Smooth muscle cell (in vitro differentiated cells): ENCODE measurements at regions not wholly inside any gene's neighbourhood (a gene's known extent, or its start where the extent isn't known, plus 50 kb on each side); places are given as distances from the start of the nearest gene placed in this dataset.
"Not testable (repeated sequence)": the region's sequence is repeated elsewhere in the genome, so short reads cannot be mapped to it uniquely, and the experiment has no call there.

ENCODE experiments used
- DNase-seq: peaks from one replicate; lab custom pipeline; 2025; ENCODE audit not compliant: unreplicated experiment; lab: John Stamatoyannopoulos, UW
- H2AFZ ChIP-seq: fragments of 200-600 bp; sonication (generic); 2 replicates; pipeline ENCODE4 v1.6.0; 2016; ENCODE audit warnings: antibody characterized with exemption, low read depth, mild to moderate bottlenecking
- H3F3A ChIP-seq: fragments of 200-600 bp; sonication (generic); 2 replicates; pipeline ENCODE4 v1.6.0; 2017; ENCODE audit warnings: antibody characterized with exemption, low read depth
- H3K27ac ChIP-seq: fragments of 200-600 bp; sonication (generic); 2 replicates; pipeline ENCODE4 v1.5.1; 2016; ENCODE audit warnings: low read depth, mild to moderate bottlenecking
- H3K27me3 ChIP-seq: fragments of 200-600 bp; sonication (generic); 2 replicates; pipeline ENCODE4 v1.6.1; 2016; ENCODE audit warnings: low read depth, mild to moderate bottlenecking
- H3K36me3 ChIP-seq: fragments of 200-600 bp; sonication (generic); 2 replicates; pipeline ENCODE4 v1.5.1; 2016; ENCODE audit warnings: low read depth
- H3K4me1 ChIP-seq: fragments of 200-600 bp; sonication (generic); 2 replicates; pipeline ENCODE4 v1.5.1; 2016; ENCODE audit warnings: low read depth
- H3K4me2 ChIP-seq: fragments of 200-600 bp; sonication (generic); 2 replicates; pipeline ENCODE4 v1.6.0; 2016; ENCODE audit warnings: mild to moderate bottlenecking
- H3K4me3 ChIP-seq: fragments of 200-600 bp; sonication (generic); 2 replicates; pipeline ENCODE4 v1.5.1; 2016; ENCODE audit warnings: mild to moderate bottlenecking
- H3K79me2 ChIP-seq: fragments of 200-600 bp; sonication (generic); 2 replicates; pipeline ENCODE4 v1.6.0; 2016; ENCODE audit warnings: low read depth, mild to moderate bottlenecking
- H3K9ac ChIP-seq: fragments of 200-600 bp; sonication (generic); 2 replicates; pipeline ENCODE4 v1.6.0; 2016; ENCODE audit warnings: low read depth
- H3K9me3 ChIP-seq: fragments of 200-600 bp; sonication (generic); replicated peaks from 2 replicates; pipeline ENCODE4 v1.5.1; 2016; ENCODE audit warnings: low read depth
- H4K20me1 ChIP-seq: fragments of 200-600 bp; sonication (generic); 2 replicates; pipeline ENCODE4 v1.6.0; 2016; ENCODE audit warnings: low read depth
- WGBS: methylation state at CpG from one replicate; pipeline ENCODE4 v1.1.7; 2016; ENCODE audit warnings: low lambda C conversion rate; 5-methylcytosine and 5-hydroxymethylcytosine counted together
- TF ChIP-seq, protein P1 (sequence below): fragments of 200-600 bp; sonication (generic); IDR thresholded peaks from 2 replicates; pipeline ENCODE4 v1.5.1; 2017; ENCODE audit warnings: borderline replicate concordance, mild to moderate bottlenecking, antibody characterized with exemption; ENCODE audit not compliant: insufficient read depth, poor library complexity, severe bottlenecking

DNA sequence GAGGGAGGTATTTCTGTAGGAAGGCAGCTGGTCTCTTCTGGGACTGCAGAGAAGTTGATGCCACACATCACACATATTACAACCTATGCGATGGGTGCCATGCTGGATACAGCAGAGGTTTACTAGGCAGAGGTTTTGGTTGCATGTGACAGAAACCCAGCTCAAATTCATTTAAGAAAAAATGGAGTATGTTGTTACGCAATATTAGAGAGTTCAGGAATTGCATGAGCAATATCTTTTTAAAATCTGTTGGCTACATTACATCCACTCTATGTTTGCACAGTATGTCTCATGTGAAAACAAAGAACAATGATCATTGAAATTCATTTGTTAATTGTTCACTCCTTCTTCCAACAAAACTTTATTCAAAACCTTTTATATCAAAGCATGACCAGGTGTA, 425.2 kb downstream of the RWDD3 start:
- no peak overlapping the region for H3K27ac ChIP-seq
- H3K79me2 ChIP-seq = no peaks in the 10 kb centered on the region
- no peak overlapping the region for H2AFZ ChIP-seq
- WGBS = 94% methylated on average over 2 of the region's 2 CpGs
- no peaks in the 10 kb centered on the region for H4K20me1 ChIP-seq
- no peak overlapping the region for H3K9ac ChIP-seq
- no peaks in the 10 kb centered on the region for H3K27me3 ChIP-seq
- H3K36me3 ChIP-seq = no peaks in the 10 kb centered on the region
- no peaks in the 10 kb centered on the region for H3K4me1 ChIP-seq
- H3F3A ChIP-seq = no peaks in the 10 kb centered on the region
- TF ChIP-seq, protein P1, sequence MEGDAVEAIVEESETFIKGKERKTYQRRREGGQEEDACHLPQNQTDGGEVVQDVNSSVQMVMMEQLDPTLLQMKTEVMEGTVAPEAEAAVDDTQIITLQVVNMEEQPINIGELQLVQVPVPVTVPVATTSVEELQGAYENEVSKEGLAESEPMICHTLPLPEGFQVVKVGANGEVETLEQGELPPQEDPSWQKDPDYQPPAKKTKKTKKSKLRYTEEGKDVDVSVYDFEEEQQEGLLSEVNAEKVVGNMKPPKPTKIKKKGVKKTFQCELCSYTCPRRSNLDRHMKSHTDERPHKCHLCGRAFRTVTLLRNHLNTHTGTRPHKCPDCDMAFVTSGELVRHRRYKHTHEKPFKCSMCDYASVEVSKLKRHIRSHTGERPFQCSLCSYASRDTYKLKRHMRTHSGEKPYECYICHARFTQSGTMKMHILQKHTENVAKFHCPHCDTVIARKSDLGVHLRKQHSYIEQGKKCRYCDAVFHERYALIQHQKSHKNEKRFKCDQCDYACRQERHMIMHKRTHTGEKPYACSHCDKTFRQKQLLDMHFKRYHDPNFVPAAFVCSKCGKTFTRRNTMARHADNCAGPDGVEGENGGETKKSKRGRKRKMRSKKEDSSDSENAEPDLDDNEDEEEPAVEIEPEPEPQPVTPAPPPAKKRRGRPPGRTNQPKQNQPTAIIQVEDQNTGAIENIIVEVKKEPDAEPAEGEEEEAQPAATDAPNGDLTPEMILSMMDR = no peak
- no peak overlapping the region for H3K4me3 ChIP-seq
- H3K4me2 ChIP-seq = no peak overlapping the region
- DNase-seq = no peak
- H3K9me3 ChIP-seq = no peaks in the 10 kb centered on the region

DNA sequence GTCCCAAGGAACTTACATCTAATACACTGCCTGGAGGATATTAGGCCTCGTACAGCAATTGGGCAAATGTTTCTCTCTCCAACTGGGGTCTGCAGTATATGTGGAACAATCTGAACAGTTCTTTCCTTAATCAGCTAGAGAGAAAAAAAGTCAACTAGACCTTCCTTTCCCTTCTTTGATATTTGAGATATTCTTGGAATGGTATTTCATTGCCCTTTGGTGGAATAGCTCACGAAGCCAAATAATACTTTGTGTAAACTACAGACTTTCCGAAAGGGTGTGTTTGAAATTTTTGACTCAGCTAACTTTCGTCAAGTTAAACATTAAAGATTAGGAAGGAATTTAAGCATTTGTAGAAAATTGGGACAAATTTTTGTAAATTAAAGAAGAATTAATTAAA, 425.6 kb downstream of the RWDD3 start:
- H2AFZ ChIP-seq = no peak overlapping the region
- WGBS = 64% methylated on average over 4 of the region's 4 CpGs
- H3F3A ChIP-seq = no peaks in the 10 kb centered on the region
- H3K4me3 ChIP-seq = no peak overlapping the region
- no peak overlapping the region for H3K27ac ChIP-seq
- H3K79me2 ChIP-seq = no peaks in the 10 kb centered on the region
- no peaks in the 10 kb centered on the region for H3K9me3 ChIP-seq
- no peak for DNase-seq
- H3K4me1 ChIP-seq = no peaks in the 10 kb centered on the region
- no peaks in the 10 kb centered on the region for H4K20me1 ChIP-seq
- H3K4me2 ChIP-seq = no peak overlapping the region
- H3K27me3 ChIP-seq = no peaks in the 10 kb centered on the region
- no peaks in the 10 kb centered on the region for H3K36me3 ChIP-seq
- TF ChIP-seq, protein P1 = no peak
- H3K9ac ChIP-seq = no peak overlapping the region

- TF ChIP-seq, protein P1 = no peak
- Histone ChIP-seq H3K27ac (no peak overlapping the region), H3K4me1 (no peaks in the 10 kb centered on the region), H4K20me1 (no peaks in the 10 kb centered on the region), H3K27me3 (no peaks in the 10 kb centered on the region), H3F3A (no peaks in the 10 kb centered on the region), H3K79me2 (no peaks in the 10 kb centered on the region), H3K9me3 (no peaks in the 10 kb centered on the region), H3K9ac (no peak overlapping the region), H3K4me2 (no peak overlapping the region), H3K36me3 (no peaks in the 10 kb centered on the region), H2AFZ (no peak overlapping the region), H3K4me3 (no peak overlapping the region)
- DNase-seq = no peak
- WGBS = 63% methylated on average over 2 of the region's 2 CpGs
Observed at GRCh38 chr1:95660736-95661135, 426.7 kb downstream of the RWDD3 start.

GRCh38 chr1:95663530-95663929, 429.5 kb downstream of the RWDD3 start:
- H3K4me3 ChIP-seq, H3K27me3 ChIP-seq, H3K36me3 ChIP-seq, H3K4me2 ChIP-seq, H3K9me3 ChIP-seq, H2AFZ ChIP-seq, H3K9ac ChIP-seq, H3K27ac ChIP-seq, H3K4me1 ChIP-seq, H3K79me2 ChIP-seq, H3F3A ChIP-seq, DNase-seq, H4K20me1 ChIP-seq: not testable (repeated sequence)
- 92% methylated on average over 8 of the region's 8 CpGs for WGBS
